Body of pancreas (tissue), 4 donors: ENCODE measurements at regions not wholly inside any gene's neighbourhood (a gene's known extent, or its start where the extent isn't known, plus 50 kb on each side); places are given as distances from the start of the nearest gene placed in this dataset.

ENCODE experiments used
- ATAC-seq: fragments of 150-250 bp; one replicate; pipeline ENCODE4 v1.9.1; 2016
- DNase-seq, 4 donors: peaks; one replicate each; pipeline ENCODE4 v3.0.0-alpha.2; 2019
- H3K27ac ChIP-seq, 4 donors: fragments of 200-600 bp; sonication (generic); 1 replicate in 3 of 4; 2 replicates in 1 of 4; pipeline versions ENCODE4 v1.5.1 to v1.6.1; 2016 to 2019; ENCODE audit warnings: mild to moderate bottlenecking in 1 of 4, mixed read lengths in 1 of 4, moderate library complexity in 1 of 4
- H3K27me3 ChIP-seq, 2 donors: fragments of 200-600 bp; sonication (generic); one replicate each; pipeline ENCODE4 v1.6.0; 2016; ENCODE audit warnings: mild to moderate bottlenecking in 1 of 2
- H3K36me3 ChIP-seq, 2 donors: fragments of 200-600 bp; sonication (generic); replicated peaks in 1 of 2; 2 replicates each; pipeline ENCODE4 v1.5.1; 2016; ENCODE audit warnings: low read depth in 2 of 2; ENCODE audit not compliant: insufficient read depth in 1 of 2
- H3K4me1 ChIP-seq: fragments of 200-600 bp; sonication (generic); one replicate; pipeline ENCODE4 v1.6.0; 2016
- H3K4me3 ChIP-seq, 2 donors: fragments of 200-600 bp; sonication (generic); 1 replicate in 1 of 2; 2 replicates in 1 of 2; pipeline ENCODE4 v1.5.1; 2016 to 2019
- H3K9me3 ChIP-seq, 3 donors: fragments of 200-600 bp; sonication (generic); 1 replicate in 2 of 3; 2 replicates in 1 of 3; pipeline ENCODE4 v1.5.1; 2016
- CTCF ChIP-seq, 7 experiments: fragments of 450-650 bp in 4 of 7; fragments of 200-600 bp in 3 of 7; sonication (generic) in 3 of 7; IDR thresholded peaks; one replicate each; pipeline ENCODE4 v1.5.1; 2016 to 2019; ENCODE audit warnings: antibody characterized with exemption in 7 of 7
- POLR2A ChIP-seq, 3 donors: fragments of 450-650 bp; IDR thresholded peaks; one replicate each; pipeline ENCODE4 v1.6.1; 2016; ENCODE audit warnings: antibody characterized with exemption in 3 of 3, mild to moderate bottlenecking in 2 of 3
- WGBS, 2 donors: methylation state at CpG; one replicate each; pipeline ENCODE4 v1.1.5; 2017; 5-methylcytosine and 5-hydroxymethylcytosine counted together
- intact Hi-C: fragments of 100-400 bp; cut with DNase I; formaldehyde crosslinking; loops from one replicate; pipeline ENCODE4 v1.15.1; 2023

GRCh38 chr5:92778261-92778660 is 802.8 kb downstream of the NR2F1-AS1 start:
- no peak for ATAC-seq
- WGBS, 2 donors: 69 to 89% methylated on average over 3 of the region's 3 CpGs

GRCh38 chr5:92777421-92777820 is 803.6 kb downstream of the NR2F1-AS1 start:
- no peak for DNase-seq
- Histone ChIP-seq H3K4me1 (no peaks in the 10 kb centered on the region), H3K4me3 (no peak overlapping the region), H3K27ac (no peak overlapping the region), H3K9me3 (no peaks in the 10 kb centered on the region), H3K27me3 (no peaks in the 10 kb centered on the region), H3K36me3 (no peaks in the 10 kb centered on the region)
- intact Hi-C loops: no loop called here
- TF ChIP-seq CTCF (IDR thresholded peaks at IDR 0.05) (no peak), POLR2A (IDR thresholded peaks at IDR 0.05) (no peak)
- 25 to 44% methylated on average over 1 of the region's 1 CpG for WGBS, 2 donors
- no peak for ATAC-seq

More at GRCh38 chr5:92778261-92778660, 802.8 kb downstream of the NR2F1-AS1 start:
- H3K36me3 ChIP-seq: no peaks in the 10 kb centered on the region
- no peaks in the 10 kb centered on the region for H3K27me3 ChIP-seq
- H3K4me3 ChIP-seq: no peak overlapping the region
- DNase-seq: no peak
- intact Hi-C loops: no loop called here
- no peaks in the 10 kb centered on the region for H3K9me3 ChIP-seq
- no peak overlapping the region for H3K27ac ChIP-seq
- TF ChIP-seq POLR2A (IDR thresholded peaks at IDR 0.05) (no peak), CTCF (IDR thresholded peaks at IDR 0.05) (no peak)
- H3K4me1 ChIP-seq: no peaks in the 10 kb centered on the region

- intact Hi-C loops: no loop called here
- ATAC-seq: no peak
Measured at GRCh38 chr5:92775711-92776615, 805.1 kb downstream of the NR2F1-AS1 start.

GRCh38 chr5:92769978-92770377 is 811.0 kb downstream of the NR2F1-AS1 start:
- Histone ChIP-seq H3K36me3 (no peaks in the 10 kb centered on the region), H3K27ac (no peak overlapping the region), H3K4me1 (no peaks in the 10 kb centered on the region), H3K9me3 (no peaks in the 10 kb centered on the region), H3K4me3 (no peak overlapping the region), H3K27me3 (no peaks in the 10 kb centered on the region)
- intact Hi-C loops: no loop called here
- WGBS, 2 donors: 79 to 94% methylated on average over 2 of the region's 2 CpGs
- no peak for ATAC-seq
- TF ChIP-seq CTCF (IDR thresholded peaks at IDR 0.05) (no peak), POLR2A (IDR thresholded peaks at IDR 0.05) (no peak)
- DNase-seq: no peak

More at GRCh38 chr5:92775711-92776615, 805.1 kb downstream of the NR2F1-AS1 start:
- no peaks in the 10 kb centered on the region for H3K36me3 ChIP-seq
- H3K4me1 ChIP-seq: no peaks in the 10 kb centered on the region
- no peak for DNase-seq
- H3K27ac ChIP-seq: no peak overlapping the region
- WGBS, 2 donors: 66 to 76% methylated on average over 5 of the region's 5 CpGs
- no peaks in the 10 kb centered on the region for H3K27me3 ChIP-seq
- no peaks in the 10 kb centered on the region for H3K9me3 ChIP-seq
- H3K4me3 ChIP-seq: no peak overlapping the region
- TF ChIP-seq POLR2A (IDR thresholded peaks at IDR 0.05): no peak
- no peak for TF ChIP-seq CTCF (IDR thresholded peaks at IDR 0.05)

GRCh38 chr5:92761585-92761984 is 819.4 kb downstream of the NR2F1-AS1 start:
- Histone ChIP-seq H3K27me3 (no peaks in the 10 kb centered on the region), H3K27ac (no peak overlapping the region), H3K9me3 (no peaks in the 10 kb centered on the region), H3K4me3 (no peak overlapping the region), H3K36me3 (no peaks in the 10 kb centered on the region), H3K4me1 (no peaks in the 10 kb centered on the region)
- DNase-seq (no peak), ATAC-seq (no peak)
- intact Hi-C loops: no loop called here
- 40 to 54% methylated on average over 2 of the region's 2 CpGs for WGBS, 2 donors
- TF ChIP-seq CTCF (IDR thresholded peaks at IDR 0.05) (no peak), POLR2A (IDR thresholded peaks at IDR 0.05) (no peak)
